ENCODE measurements at regions not wholly inside any gene's neighbourhood (a gene's known extent, or its start where the extent isn't known, plus 50 kb on each side); places are given as distances from the start of the nearest gene placed in this dataset.

GRCh38 chr6:90952176-90952575 is 365.3 kb upstream of the MAP3K7 start (continued):
- no peak for TF ChIP-seq CTCF (IDR thresholded peaks at IDR 0.05; ENCODE audit: low read depth, low read length, missing input control)

- no peaks in the 10 kb centered on the region for H3K4me1 ChIP-seq (ENCODE audit: control insufficient read depth in 4 of 4, insufficient read depth in 4 of 4, low read length in 3 of 4)
- no peaks in the 10 kb centered on the region for H3K36me3 ChIP-seq (ENCODE audit: control insufficient read depth in 4 of 4, insufficient read depth in 3 of 4, low read depth in 1 of 4, low read length in 3 of 4)
- TF ChIP-seq JUND (IDR thresholded peaks at IDR 0.05) (no peak), TAF1 (conservative IDR thresholded peaks at IDR 0.05) (no peak), YY1 (IDR thresholded peaks at IDR 0.05) (no peak), NR2F2 (IDR thresholded peaks at IDR 0.05) (no peak), FOXA2 (IDR thresholded peaks at IDR 0.05) (no peak), CTCF (IDR thresholded peaks at IDR 0.05; ENCODE audit: low read depth, low read length, missing input control) (no peak), HNF4G (IDR thresholded peaks at IDR 0.05) (no peak), EGR1 (IDR thresholded peaks at IDR 0.05; ENCODE audit: low read depth in 2 of 2) (no peak)
- 90% methylated on average over 9 of the region's 9 CpGs for WGBS
- H3K9me3 ChIP-seq (ENCODE audit: control insufficient read depth in 4 of 4, low read length in 3 of 4) = no peaks in the 10 kb centered on the region
- no peak overlapping the region for H3K9ac ChIP-seq (ENCODE audit: low read depth in 1 of 2, low read length in 2 of 2)
- no peak overlapping the region for H3K27ac ChIP-seq (ENCODE audit: low read depth in 1 of 2, low read length in 2 of 2)
- H3K27me3 ChIP-seq (ENCODE audit: control insufficient read depth in 4 of 4, insufficient read depth in 4 of 4, low read length in 3 of 4) = no peaks in the 10 kb centered on the region
- DNase-seq (ENCODE audit: low spot score) = no peak
- H3K4me3 ChIP-seq (ENCODE audit: low read depth in 1 of 3, low read length in 3 of 3) = no peak overlapping the region
These were observed 361.7 kb upstream of the MAP3K7 start for GRCh38 chr6:90948540-90948939.

- DNase-seq (ENCODE audit: low spot score) = no peak
- H3K4me3 ChIP-seq (ENCODE audit: low read depth in 1 of 3, low read length in 3 of 3) = no peak overlapping the region
- H3K27me3 ChIP-seq (ENCODE audit: control insufficient read depth in 4 of 4, insufficient read depth in 4 of 4, low read length in 3 of 4) = no peaks in the 10 kb centered on the region
- no peak overlapping the region for H3K27ac ChIP-seq (ENCODE audit: low read depth in 1 of 2, low read length in 2 of 2)
- H3K4me1 ChIP-seq (ENCODE audit: control insufficient read depth in 4 of 4, insufficient read depth in 4 of 4, low read length in 3 of 4) = no peaks in the 10 kb centered on the region
- no peaks in the 10 kb centered on the region for H3K9me3 ChIP-seq (ENCODE audit: control insufficient read depth in 4 of 4, low read length in 3 of 4)
- H3K9ac ChIP-seq (ENCODE audit: low read depth in 1 of 2, low read length in 2 of 2) = no peak overlapping the region
- 93% methylated on average over 29 of the region's 29 CpGs for WGBS
- no peak for TF ChIP-seq SP1 (IDR thresholded peaks at IDR 0.05)
- TF ChIP-seq HNF4G (IDR thresholded peaks at IDR 0.05) = no peak
- no peak for TF ChIP-seq YY1 (IDR thresholded peaks at IDR 0.05)
- no peak for TF ChIP-seq EGR1 (IDR thresholded peaks at IDR 0.05; ENCODE audit: low read depth in 2 of 2)
- no peak for TF ChIP-seq TAF1 (conservative IDR thresholded peaks at IDR 0.05)
- TF ChIP-seq GABPA (IDR thresholded peaks at IDR 0.05 in 1 of 2, conservative IDR thresholded peaks at IDR 0.05 in 1 of 2) = no peak
- no peak for TF ChIP-seq RXRA (IDR thresholded peaks at IDR 0.05)
- TF ChIP-seq CTCF (IDR thresholded peaks at IDR 0.05; ENCODE audit: low read depth, low read length, missing input control) = no peak
- TF ChIP-seq NR2F2 (IDR thresholded peaks at IDR 0.05) = no peak
- TF ChIP-seq FOXA1 (IDR thresholded peaks at IDR 0.05) = no peak
- TF ChIP-seq ATF3 (IDR thresholded peaks at IDR 0.05) = no peak
- H3K36me3 ChIP-seq (ENCODE audit: control insufficient read depth in 4 of 4, insufficient read depth in 3 of 4, low read depth in 1 of 4, low read length in 3 of 4) = no peaks in the 10 kb centered on the region
These were observed 360.6 kb upstream of the MAP3K7 start for GRCh38 chr6:90947184-90948064.

Data from liver (tissue), 8 donors.